ENCODE measurements at regions not wholly inside any gene's neighbourhood (a gene's known extent, or its start where the extent isn't known, plus 50 kb on each side); places are given as distances from the start of the nearest gene placed in this dataset.

GRCh38 chr4:43241104-43241503, 348.6 kb downstream of the GRXCR1 start:
- DNase-seq (ENCODE audit: low read depth, low spot score) (no peak), FAIRE-seq (no peak), ATAC-seq (no peak)
- Histone ChIP-seq H3K36me3 (ENCODE audit: control insufficient read depth in 2 of 2, insufficient read depth in 2 of 2, low read length in 1 of 2) (no peaks in the 10 kb centered on the region), H3K9me3 (replicated peaks; ENCODE audit: control insufficient read depth, insufficient read depth, low read length) (no peaks in the 10 kb centered on the region; the same call in 2 of the 3 replicates), H3K4me1 (ENCODE audit: control insufficient read depth, insufficient read depth, low read length) (peaks cover 10% of the 10 kb centered on the region), H3K27me3 (replicated peaks in 1 of 2; ENCODE audit: control insufficient read depth in 2 of 2, insufficient read depth in 2 of 2, low read length in 1 of 2) (no peaks in the 10 kb centered on the region), H3K4me2 (ENCODE audit: control insufficient read depth, insufficient read depth) (no peak overlapping the region), H3K27ac (ENCODE audit: control insufficient read depth, insufficient read depth) (no peak overlapping the region), H3K9ac (ENCODE audit: control insufficient read depth, insufficient read depth, low read length) (no peak overlapping the region), H3K4me3 (no peak overlapping the region), H2AFZ (ENCODE audit: control insufficient read depth, low read depth, low read length) (no peak overlapping the region), H3K79me2 (ENCODE audit: control insufficient read depth, insufficient read depth, low read length) (no peaks in the 10 kb centered on the region), H4K20me1 (ENCODE audit: control insufficient read depth, insufficient read depth) (no peaks in the 10 kb centered on the region)
- TF ChIP-seq MAX (IDR thresholded peaks at IDR 0.05; ENCODE audit: low read depth, low read length) (no peak), TAF1 (IDR thresholded peaks at IDR 0.05; ENCODE audit: borderline replicate concordance, low read depth, low read length) (no peak), MYB (IDR thresholded peaks at IDR 0.05; ENCODE audit: borderline replicate concordance, low read depth, low read length) (no peak), CBX3 (IDR thresholded peaks at IDR 0.05; ENCODE audit: borderline replicate concordance, low read depth) (no peak)
- in situ Hi-C loops (cut with MboI): no loop called here
- ChIA-PET SMC1A (ENCODE audit: uncharacterized antibody, unreplicated experiment) (no interaction called here), POLR2A (no interaction called here), RAD21 (ENCODE audit: unreplicated experiment) (no interaction called here), CTCF (no interaction called here)
- no TSS peak for BruUV-seq (replicated peaks)
- intact Hi-C loops (cut with micrococcal nuclease; ENCODE audit: unreplicated experiment): no loop called here

GRCh38 chr4:43242606-43243005, 350.1 kb downstream of the GRXCR1 start:
- H3K9me3 ChIP-seq (replicated peaks; ENCODE audit: control insufficient read depth, insufficient read depth, low read length): no peaks in the 10 kb centered on the region; the same call in 1 of the 3 replicates
- in situ Hi-C loops (cut with MboI): no loop called here
- no peak for DNase-seq (ENCODE audit: low read depth, low spot score)
- H3K27ac ChIP-seq (ENCODE audit: control insufficient read depth, insufficient read depth): no peak overlapping the region
- no peak overlapping the region for H2AFZ ChIP-seq (ENCODE audit: control insufficient read depth, low read depth, low read length)
- ChIA-PET POLR2A (no interaction called here), CTCF (no interaction called here), RAD21 (ENCODE audit: unreplicated experiment) (no interaction called here), SMC1A (ENCODE audit: uncharacterized antibody, unreplicated experiment) (no interaction called here)
- no peak for ATAC-seq
- no peaks in the 10 kb centered on the region for H3K27me3 ChIP-seq (replicated peaks in 1 of 2; ENCODE audit: control insufficient read depth in 2 of 2, insufficient read depth in 2 of 2, low read length in 1 of 2)
- FAIRE-seq: no peak
- H3K79me2 ChIP-seq (ENCODE audit: control insufficient read depth, insufficient read depth, low read length): no peaks in the 10 kb centered on the region
- TF ChIP-seq YY1 (IDR thresholded peaks at IDR 0.05; ENCODE audit: low read depth, low read length) (no peak), BCLAF1 (IDR thresholded peaks at IDR 0.05) (no peak), EZH2 (IDR thresholded peaks at IDR 0.05; ENCODE audit: borderline replicate concordance, control insufficient read depth, low read depth, low read length) (no peak)
- H3K9ac ChIP-seq (ENCODE audit: control insufficient read depth, insufficient read depth, low read length): no peak overlapping the region
- no peaks in the 10 kb centered on the region for H3K36me3 ChIP-seq (ENCODE audit: control insufficient read depth in 2 of 2, insufficient read depth in 2 of 2, low read length in 1 of 2)
- no peak overlapping the region for H3K4me3 ChIP-seq
- intact Hi-C loops (cut with micrococcal nuclease; ENCODE audit: unreplicated experiment): no loop called here
- no peaks in the 10 kb centered on the region for H4K20me1 ChIP-seq (ENCODE audit: control insufficient read depth, insufficient read depth)
- H3K4me2 ChIP-seq (ENCODE audit: control insufficient read depth, insufficient read depth): no peak overlapping the region
- peaks cover 10% of the 10 kb centered on the region for H3K4me1 ChIP-seq (ENCODE audit: control insufficient read depth, insufficient read depth, low read length)
- WGBS (ENCODE audit: insufficient coverage, insufficient replicate concordance, low lambda C conversion rate, missing lambda C conversion rate): 28% methylated on average over 2 of the region's 2 CpGs
- no TSS peak for BruUV-seq (replicated peaks)

All from GM12878 (cell line).